ENCODE measurements at regions not wholly inside any gene's neighbourhood (a gene's known extent, or its start where the extent isn't known, plus 50 kb on each side); places are given as distances from the start of the nearest gene placed in this dataset.

DNA sequence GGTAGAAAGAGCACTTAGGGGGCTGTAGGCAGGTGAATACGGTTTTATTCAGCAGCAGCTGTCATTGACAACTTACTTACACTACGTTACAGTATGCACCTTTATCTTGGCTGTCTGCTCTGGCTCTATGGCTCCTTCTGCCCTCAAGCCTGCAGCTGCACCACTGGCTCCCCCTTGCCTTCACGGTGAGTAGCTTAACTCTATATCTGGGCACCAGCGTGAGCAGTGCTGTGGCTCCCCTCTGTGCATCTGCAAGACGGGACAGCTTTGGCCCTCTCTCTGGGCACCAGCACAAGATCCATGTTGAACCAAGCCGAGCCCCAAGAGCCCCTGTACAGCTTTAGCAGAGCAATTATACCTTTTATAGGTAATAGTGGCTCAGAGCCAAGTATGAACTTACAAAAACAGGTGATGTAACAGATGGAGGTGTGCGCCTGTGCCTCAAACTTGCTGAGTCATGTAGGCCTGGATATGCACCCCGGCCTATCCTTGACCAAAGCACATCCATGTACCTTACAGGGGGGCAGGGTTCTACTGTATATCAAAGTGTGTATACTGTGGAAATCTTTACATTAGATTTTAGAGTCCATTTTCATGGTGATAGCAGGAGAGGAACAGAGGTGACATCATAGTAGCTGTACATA, 96.9 kb upstream of the CTSC start:
- H3K27ac ChIP-seq (replicated peaks), result no peak overlapping the region
- no peak overlapping the region for H3K4me3 ChIP-seq (replicated peaks; ENCODE audit: insufficient read depth, low read length)
- no peak for DNase-seq (ENCODE audit: low read depth in 1 of 2, low spot score in 1 of 2)
- H3K27me3 ChIP-seq (ENCODE audit: insufficient read depth, poor library complexity, severe bottlenecking), result no peaks in the 10 kb centered on the region
- TF ChIP-seq SPI1 (IDR thresholded peaks at IDR 0.05; ENCODE audit: borderline replicate concordance, low read depth), result no peak
- TF ChIP-seq POLR2AphosphoS5 (IDR thresholded peaks at IDR 0.05; ENCODE audit: low read depth), result no peak
- no peak for TF ChIP-seq CTCF (IDR thresholded peaks at IDR 0.05; ENCODE audit: insufficient read depth, low read length)
- no peak for TF ChIP-seq GABPA (IDR thresholded peaks at IDR 0.05; ENCODE audit: low read depth)
- TF ChIP-seq, protein P1, sequence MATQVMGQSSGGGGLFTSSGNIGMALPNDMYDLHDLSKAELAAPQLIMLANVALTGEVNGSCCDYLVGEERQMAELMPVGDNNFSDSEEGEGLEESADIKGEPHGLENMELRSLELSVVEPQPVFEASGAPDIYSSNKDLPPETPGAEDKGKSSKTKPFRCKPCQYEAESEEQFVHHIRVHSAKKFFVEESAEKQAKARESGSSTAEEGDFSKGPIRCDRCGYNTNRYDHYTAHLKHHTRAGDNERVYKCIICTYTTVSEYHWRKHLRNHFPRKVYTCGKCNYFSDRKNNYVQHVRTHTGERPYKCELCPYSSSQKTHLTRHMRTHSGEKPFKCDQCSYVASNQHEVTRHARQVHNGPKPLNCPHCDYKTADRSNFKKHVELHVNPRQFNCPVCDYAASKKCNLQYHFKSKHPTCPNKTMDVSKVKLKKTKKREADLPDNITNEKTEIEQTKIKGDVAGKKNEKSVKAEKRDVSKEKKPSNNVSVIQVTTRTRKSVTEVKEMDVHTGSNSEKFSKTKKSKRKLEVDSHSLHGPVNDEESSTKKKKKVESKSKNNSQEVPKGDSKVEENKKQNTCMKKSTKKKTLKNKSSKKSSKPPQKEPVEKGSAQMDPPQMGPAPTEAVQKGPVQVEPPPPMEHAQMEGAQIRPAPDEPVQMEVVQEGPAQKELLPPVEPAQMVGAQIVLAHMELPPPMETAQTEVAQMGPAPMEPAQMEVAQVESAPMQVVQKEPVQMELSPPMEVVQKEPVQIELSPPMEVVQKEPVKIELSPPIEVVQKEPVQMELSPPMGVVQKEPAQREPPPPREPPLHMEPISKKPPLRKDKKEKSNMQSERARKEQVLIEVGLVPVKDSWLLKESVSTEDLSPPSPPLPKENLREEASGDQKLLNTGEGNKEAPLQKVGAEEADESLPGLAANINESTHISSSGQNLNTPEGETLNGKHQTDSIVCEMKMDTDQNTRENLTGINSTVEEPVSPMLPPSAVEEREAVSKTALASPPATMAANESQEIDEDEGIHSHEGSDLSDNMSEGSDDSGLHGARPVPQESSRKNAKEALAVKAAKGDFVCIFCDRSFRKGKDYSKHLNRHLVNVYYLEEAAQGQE (IDR thresholded peaks at IDR 0.05; ENCODE audit: insufficient replicate concordance, low read depth), result no peak

- DNase-seq (ENCODE audit: low read depth in 1 of 2, low spot score in 1 of 2), result no peak
- Histone ChIP-seq H3K27me3 (ENCODE audit: insufficient read depth, poor library complexity, severe bottlenecking) (no peaks in the 10 kb centered on the region), H3K27ac (replicated peaks) (no peak overlapping the region), H3K4me3 (replicated peaks; ENCODE audit: insufficient read depth, low read length) (no peak overlapping the region)
- TF ChIP-seq POLR2AphosphoS5 (IDR thresholded peaks at IDR 0.05; ENCODE audit: low read depth) (no peak), SPI1 (IDR thresholded peaks at IDR 0.05; ENCODE audit: borderline replicate concordance, low read depth) (no peak), GABPA (IDR thresholded peaks at IDR 0.05; ENCODE audit: low read depth) (no peak), CTCF (IDR thresholded peaks at IDR 0.05; ENCODE audit: insufficient read depth, low read length) (no peak)
- TF ChIP-seq, protein P1 (IDR thresholded peaks at IDR 0.05; ENCODE audit: insufficient replicate concordance, low read depth), result no peak
Measured at GRCh38 chr11:88433536-88434230, 96.1 kb upstream of the CTSC start.

GRCh38 chr11:88431675-88432341, 94.3 kb upstream of the CTSC start:
- TF ChIP-seq, protein P1 (IDR thresholded peaks at IDR 0.05; ENCODE audit: insufficient replicate concordance, low read depth), result no peak
- TF ChIP-seq SPI1 (IDR thresholded peaks at IDR 0.05; ENCODE audit: borderline replicate concordance, low read depth), result no peak
- TF ChIP-seq POLR2AphosphoS5 (IDR thresholded peaks at IDR 0.05; ENCODE audit: low read depth), result no peak
- no peak for TF ChIP-seq CTCF (IDR thresholded peaks at IDR 0.05; ENCODE audit: insufficient read depth, low read length)
- no peak for TF ChIP-seq GABPA (IDR thresholded peaks at IDR 0.05; ENCODE audit: low read depth)
- Histone ChIP-seq H3K4me3 (replicated peaks; ENCODE audit: insufficient read depth, low read length) (no peak overlapping the region), H3K27me3 (ENCODE audit: insufficient read depth, poor library complexity, severe bottlenecking) (no peaks in the 10 kb centered on the region), H3K27ac (replicated peaks) (no peak overlapping the region)
- no peak for DNase-seq (ENCODE audit: low read depth in 1 of 2, low spot score in 1 of 2)

All from HL-60 (cell line).